HG03108 (cell line): ENCODE measurements at regions not wholly inside any gene's neighbourhood (a gene's known extent, or its start where the extent isn't known, plus 50 kb on each side); places are given as distances from the start of the nearest gene placed in this dataset.

Experiments used
- ATAC-seq: cut with Tn5 transposase; IDR thresholded peaks from one replicate; pipeline ENCODE4 v1.9.1; 2021; ENCODE audit warnings: moderate library complexity; ENCODE audit not compliant: unreplicated experiment

GRCh38 chr9:116003397-116003796, 150.2 kb upstream of the PAPPA start:
- no peak for ATAC-seq

DNA sequence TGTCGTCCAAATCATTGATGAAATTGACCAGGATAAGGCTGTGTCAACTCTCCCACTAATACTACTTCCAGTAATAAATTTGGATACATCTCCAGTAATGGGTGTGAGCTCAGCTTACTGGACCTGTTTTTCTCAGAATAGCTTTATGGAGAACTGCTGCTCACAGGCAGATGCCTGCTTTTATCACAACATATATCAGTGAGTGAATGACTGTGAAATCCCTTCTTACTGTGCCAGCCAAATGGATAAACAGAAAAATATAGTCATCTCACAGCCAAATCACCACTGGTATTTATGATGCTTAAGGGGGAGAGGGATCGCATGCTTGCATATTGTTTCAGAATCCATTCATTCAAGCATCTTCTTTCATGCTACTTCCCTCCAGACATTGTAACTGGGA, 148.4 kb upstream of the PAPPA start:
- no peak for ATAC-seq

GRCh38 chr9:116007824-116008223, 145.8 kb upstream of the PAPPA start:
- no peak for ATAC-seq

DNA sequence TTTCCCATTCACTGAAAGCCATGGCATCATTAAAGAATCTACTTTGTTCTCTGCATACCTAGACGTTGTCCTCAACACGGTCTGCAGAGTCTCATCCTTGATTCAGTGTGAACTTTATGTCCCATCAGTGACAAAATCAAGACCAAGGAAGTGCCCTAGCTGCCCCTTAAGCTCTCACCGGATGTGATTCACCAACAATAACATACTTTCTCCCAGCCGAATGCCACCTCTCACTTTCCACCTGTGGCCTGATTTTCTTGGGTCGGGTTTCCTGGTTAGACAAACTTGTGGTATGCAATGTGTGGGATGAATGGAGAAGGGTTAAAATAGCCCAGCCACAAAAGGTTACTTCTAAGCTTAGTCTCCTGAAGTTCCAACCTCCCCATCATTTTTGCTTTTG, 145.3 kb upstream of the PAPPA start:
- ATAC-seq: no peak

DNA sequence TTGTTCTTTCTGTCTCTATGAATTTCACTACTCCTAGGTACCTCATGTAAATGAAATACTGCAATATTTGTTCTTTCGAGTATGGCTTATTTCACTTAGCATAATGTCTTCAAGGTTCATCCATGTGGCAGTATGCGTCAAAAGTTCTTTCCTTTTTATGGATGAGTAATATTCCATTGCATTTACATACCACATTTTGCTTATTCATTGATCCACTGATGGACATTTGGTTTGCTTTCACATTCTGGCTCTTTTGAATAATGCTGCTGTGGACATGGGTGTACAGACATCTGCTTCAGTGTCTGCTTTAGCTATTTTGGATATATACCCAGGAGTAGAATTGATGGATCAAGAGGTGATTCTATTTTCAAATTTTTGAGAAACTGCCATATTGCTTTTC, 144.2 kb upstream of the PAPPA start:
- no peak for ATAC-seq

DNA sequence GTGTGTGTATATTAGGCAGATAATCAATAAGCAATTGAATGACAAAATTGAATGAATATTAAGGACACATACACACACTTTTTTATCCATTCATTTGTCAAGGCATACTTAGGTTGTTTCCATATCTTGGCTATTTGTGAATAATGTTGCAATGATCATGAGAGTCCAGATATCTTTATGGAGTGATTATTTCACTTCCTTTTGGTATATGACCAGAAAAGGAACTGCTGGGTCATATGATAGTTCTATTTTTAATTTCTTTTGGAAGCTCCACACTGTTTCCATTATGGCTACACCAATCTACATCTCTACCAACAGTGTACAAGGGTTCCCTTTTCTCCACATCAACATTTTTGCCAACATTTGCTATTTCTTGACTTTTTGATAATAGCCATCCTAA, 137.7 kb upstream of the PAPPA start:
- no peak for ATAC-seq

GRCh38 chr9:116020146-116020545, 133.4 kb upstream of the PAPPA start:
- ATAC-seq: no peak

GRCh38 chr9:116020801-116021200, 132.8 kb upstream of the PAPPA start:
- no peak for ATAC-seq

GRCh38 chr9:116027096-116027495, 126.5 kb upstream of the PAPPA start:
- no peak for ATAC-seq

GRCh38 chr9:116027511-116027910, 126.1 kb upstream of the PAPPA start:
- no peak for ATAC-seq

- no peak for ATAC-seq
Observed at GRCh38 chr9:116027951-116028350, 125.6 kb upstream of the PAPPA start.

GRCh38 chr9:116030517-116030916, 123.1 kb upstream of the PAPPA start:
- ATAC-seq: no peak

GRCh38 chr9:116032683-116033440, 120.7 kb upstream of the PAPPA start:
- ATAC-seq: no peak

- no peak for ATAC-seq
Observed at GRCh38 chr9:116039312-116039711, 114.3 kb upstream of the PAPPA start.

- ATAC-seq: no peak
Observed at GRCh38 chr9:116039893-116040292, 113.7 kb upstream of the PAPPA start.

- no peak for ATAC-seq
Observed at GRCh38 chr9:116042321-116042720, 111.3 kb upstream of the PAPPA start.

- no peak for ATAC-seq
Observed at GRCh38 chr9:116045083-116045482, 108.5 kb upstream of the PAPPA start.

DNA sequence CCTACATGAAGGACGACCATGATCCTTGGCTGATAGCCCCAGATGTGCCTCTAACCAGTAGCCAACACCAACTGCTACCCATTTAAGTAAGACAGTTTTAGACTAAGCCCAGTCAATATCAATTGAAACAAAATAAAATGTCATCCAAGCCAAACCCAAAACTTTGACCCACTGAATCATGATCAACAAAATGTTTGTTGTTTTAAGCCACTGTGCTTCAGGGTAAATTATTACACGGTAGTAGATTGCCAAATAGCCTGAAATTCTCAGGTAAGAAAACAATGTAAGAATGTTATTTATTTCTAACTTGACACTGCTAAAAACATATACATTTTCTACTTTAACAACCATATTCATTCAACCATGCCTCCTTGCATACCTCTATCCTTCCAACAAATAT, 105.5 kb upstream of the PAPPA start:
- ATAC-seq: no peak

- ATAC-seq: no peak
Observed at GRCh38 chr9:116049456-116049855, 104.1 kb upstream of the PAPPA start.

GRCh38 chr9:116051528-116051927, 102.1 kb upstream of the PAPPA start:
- no peak for ATAC-seq

DNA sequence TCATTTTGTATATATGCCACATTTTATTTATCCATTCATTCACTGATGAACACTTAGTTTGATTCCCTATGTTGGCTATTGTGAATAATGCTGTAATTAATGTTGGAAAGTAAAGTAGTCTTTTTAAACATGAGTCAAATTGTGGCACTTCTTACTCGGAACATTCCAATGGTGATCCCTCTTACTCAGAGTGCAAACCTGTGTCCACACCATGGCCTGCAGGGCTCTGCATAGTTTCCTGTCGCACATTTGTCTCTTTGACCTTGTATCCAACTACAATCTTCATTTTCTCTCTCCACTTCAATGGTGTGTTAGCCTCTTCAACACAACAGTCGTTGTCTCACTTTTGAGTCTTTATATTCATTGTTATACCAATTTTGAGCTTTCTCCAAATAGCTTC, 98.1 kb upstream of the PAPPA start:
- no peak for ATAC-seq

GRCh38 chr9:116057371-116057770, 96.2 kb upstream of the PAPPA start:
- no peak for ATAC-seq

DNA sequence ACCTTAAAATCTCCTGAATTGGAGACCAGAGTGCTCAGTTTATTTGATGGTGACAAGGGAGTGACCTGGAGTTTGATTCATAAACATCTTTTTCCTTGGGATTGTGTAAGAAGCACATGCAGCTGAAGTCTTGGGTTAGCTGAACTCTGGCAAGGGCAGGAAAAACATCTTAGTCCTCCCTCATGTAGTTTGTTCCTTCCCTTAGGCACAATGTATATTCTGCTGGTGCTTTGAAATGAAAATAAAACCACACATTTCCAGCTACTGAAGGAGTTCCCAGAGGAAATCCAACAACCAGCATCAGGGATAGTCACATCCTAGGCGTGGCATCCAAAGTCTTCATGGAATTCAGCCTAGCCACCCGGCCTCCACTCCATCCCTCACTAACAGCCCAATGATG, 95.2 kb upstream of the PAPPA start:
- ATAC-seq: no peak
